B cell (primary cell): ENCODE measurements at regions not wholly inside any gene's neighbourhood (a gene's known extent, or its start where the extent isn't known, plus 50 kb on each side); places are given as distances from the start of the nearest gene placed in this dataset.

Experiments
- EZH2 ChIP-seq: IDR thresholded peaks from 2 replicates; pipeline ENCODE4 v1.6.1; 2012; ENCODE audit warnings: borderline replicate concordance, low read depth, mild to moderate bottlenecking, moderate library complexity, low read length; ENCODE audit not compliant: insufficient read depth, poor library complexity, severe bottlenecking
- TF ChIP-seq, protein P1 (sequence below): fragments of 200-600 bp; IDR thresholded peaks from one replicate; pipeline ENCODE4 v1.8.0; 2022; ENCODE audit warnings: antibody characterized with exemption, mild to moderate bottlenecking

DNA sequence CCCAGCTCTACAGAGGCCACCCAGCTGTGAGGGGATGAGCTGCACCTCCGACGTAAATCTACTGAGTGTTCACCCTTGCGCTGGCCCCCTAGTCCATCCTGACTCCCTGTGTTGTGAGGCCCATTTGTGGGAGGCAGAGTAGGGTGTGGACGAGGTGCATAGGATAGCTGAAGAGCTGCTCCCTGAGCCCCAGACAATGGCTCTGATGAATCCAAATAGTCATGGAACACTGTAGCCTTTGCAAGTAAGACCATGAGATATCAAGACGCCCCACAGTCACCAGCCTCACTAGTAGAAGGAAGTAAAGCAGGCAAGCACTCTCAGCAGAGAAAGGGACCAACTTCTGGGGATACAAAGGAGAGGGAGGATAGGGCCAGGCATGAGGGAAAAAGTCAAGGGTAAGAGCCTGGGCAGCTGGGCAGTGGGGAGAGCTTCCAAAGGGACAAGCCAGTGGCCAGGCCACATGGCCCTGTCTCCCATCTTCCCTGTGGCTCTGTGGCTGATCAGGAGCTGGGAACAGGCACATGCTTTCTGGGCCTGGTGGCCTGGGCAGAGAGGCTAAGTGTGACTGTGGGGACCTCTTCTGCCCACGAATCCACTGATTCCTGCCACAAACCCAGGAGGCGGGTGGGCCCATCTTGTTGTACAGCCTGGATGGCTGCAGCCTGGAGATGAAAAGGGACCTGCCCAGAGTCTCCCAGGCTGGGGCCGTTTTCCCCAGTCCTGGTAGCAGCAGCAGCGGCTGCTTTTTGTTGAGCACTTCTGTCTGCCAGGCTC, 55.5 kb upstream of the EPS8L3 start:
- TF ChIP-seq, protein P1, sequence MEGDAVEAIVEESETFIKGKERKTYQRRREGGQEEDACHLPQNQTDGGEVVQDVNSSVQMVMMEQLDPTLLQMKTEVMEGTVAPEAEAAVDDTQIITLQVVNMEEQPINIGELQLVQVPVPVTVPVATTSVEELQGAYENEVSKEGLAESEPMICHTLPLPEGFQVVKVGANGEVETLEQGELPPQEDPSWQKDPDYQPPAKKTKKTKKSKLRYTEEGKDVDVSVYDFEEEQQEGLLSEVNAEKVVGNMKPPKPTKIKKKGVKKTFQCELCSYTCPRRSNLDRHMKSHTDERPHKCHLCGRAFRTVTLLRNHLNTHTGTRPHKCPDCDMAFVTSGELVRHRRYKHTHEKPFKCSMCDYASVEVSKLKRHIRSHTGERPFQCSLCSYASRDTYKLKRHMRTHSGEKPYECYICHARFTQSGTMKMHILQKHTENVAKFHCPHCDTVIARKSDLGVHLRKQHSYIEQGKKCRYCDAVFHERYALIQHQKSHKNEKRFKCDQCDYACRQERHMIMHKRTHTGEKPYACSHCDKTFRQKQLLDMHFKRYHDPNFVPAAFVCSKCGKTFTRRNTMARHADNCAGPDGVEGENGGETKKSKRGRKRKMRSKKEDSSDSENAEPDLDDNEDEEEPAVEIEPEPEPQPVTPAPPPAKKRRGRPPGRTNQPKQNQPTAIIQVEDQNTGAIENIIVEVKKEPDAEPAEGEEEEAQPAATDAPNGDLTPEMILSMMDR, result no peak
- no peak for TF ChIP-seq EZH2
